GM12878 (cell line): ENCODE measurements at regions not wholly inside any gene's neighbourhood (a gene's known extent, or its start where the extent isn't known, plus 50 kb on each side); places are given as distances from the start of the nearest gene placed in this dataset.

Experiments used
- ATAC-seq: fragments of 200-7000 bp; cut with Tn5 transposase; 3 replicates; pipeline ENCODE4 v1.9.1; 2020; ENCODE audit warnings: mild to moderate bottlenecking, moderate library complexity
- BruUV-seq: library from RNA; stranded (reverse); fragments of 400-500 nt; replicated peaks from 2 replicates; lab custom pipeline; 2021; lab: Mats Ljungman, UMichigan
- CTCF ChIA-PET: fragments of 300-600 bp; sonication (Branson Sonifier 250); formaldehyde crosslinking; extraction: SDS; loops from one replicate; lab custom pipeline; 2021; ENCODE audit warnings: inconsistent platforms; lab: Yijun Ruan, JAX
- POLR2A ChIA-PET: fragments of 350-600 bp; formaldehyde crosslinking; extraction: SDS; loops from one replicate; lab custom pipeline; 2021; ENCODE audit warnings: inconsistent platforms; lab: Charles Lee
- RAD21 ChIA-PET: fragments of 300-600 bp; sonication (Branson Sonifier 250); formaldehyde crosslinking; loops from one replicate; lab custom pipeline; 2023; ENCODE audit warnings: antibody characterized with exemption; ENCODE audit not compliant: unreplicated experiment; lab: Charles Lee
- SMC1A ChIA-PET: fragments of 300-600 bp; sonication (Branson Sonifier 250); formaldehyde crosslinking; loops from one replicate; lab custom pipeline; 2023; ENCODE audit not compliant: unreplicated experiment, uncharacterized antibody; lab: Charles Lee
- DNase-seq: peaks from one replicate; pipeline ENCODE4 v3.0.0-alpha.2; 2011; ENCODE audit warnings: low read depth, low spot score
- FAIRE-seq: peaks from 3 replicates; lab custom pipeline; 2011; peaks lifted over from hg19 to GRCh38; lab: Jason Lieb, UNC
- H2AFZ ChIP-seq: 2 replicates; pipeline ENCODE4 v1.6.0; 2011; ENCODE audit warnings: low read depth, low read length, control low read depth; ENCODE audit not compliant: control insufficient read depth
- H3K27ac ChIP-seq: 2 replicates; pipeline ENCODE4 v1.5.1; 2011; ENCODE audit warnings: control low read depth; ENCODE audit not compliant: control insufficient read depth, insufficient read depth
- H3K27me3 ChIP-seq, 2 experiments: replicated peaks in 1 of 2; 2 replicates each; pipeline versions ENCODE4 v1.6.0 to v1.6.1; 2011; ENCODE audit warnings: low read length in 1 of 2; ENCODE audit not compliant: control insufficient read depth in 2 of 2, insufficient read depth in 2 of 2
- H3K36me3 ChIP-seq, 2 experiments: 2 replicates each; pipeline ENCODE4 v1.5.1; 2011; ENCODE audit warnings: low read length in 1 of 2; ENCODE audit not compliant: control insufficient read depth in 2 of 2, insufficient read depth in 2 of 2
- H3K4me1 ChIP-seq: 2 replicates; pipeline ENCODE4 v1.6.1; 2011; ENCODE audit warnings: mild to moderate bottlenecking, low read length, moderate library complexity, mixed read lengths; ENCODE audit not compliant: control insufficient read depth, insufficient read depth
- H3K4me2 ChIP-seq: 2 replicates; pipeline ENCODE4 v1.6.0; 2011; ENCODE audit warnings: control low read depth; ENCODE audit not compliant: control insufficient read depth, insufficient read depth
- H3K4me3 ChIP-seq: fragments of 200-600 bp; sonication (generic); 2 replicates; pipeline ENCODE4 v1.5.1; 2016
- H3K79me2 ChIP-seq: 2 replicates; pipeline ENCODE4 v1.6.0; 2011; ENCODE audit warnings: low read length; ENCODE audit not compliant: control insufficient read depth, insufficient read depth
- H3K9ac ChIP-seq: 2 replicates; pipeline ENCODE4 v1.8.0; 2011; ENCODE audit warnings: low read length, control low read depth, mixed read lengths; ENCODE audit not compliant: control insufficient read depth, insufficient read depth
- H3K9me3 ChIP-seq: replicated peaks from 3 replicates; pipeline ENCODE4 v1.5.1; 2011; ENCODE audit warnings: mild to moderate bottlenecking, low read length; ENCODE audit not compliant: control insufficient read depth, insufficient read depth
- H4K20me1 ChIP-seq: 2 replicates; pipeline ENCODE4 v1.6.0; 2011; ENCODE audit not compliant: control insufficient read depth, insufficient read depth
- CEBPB ChIP-seq, 2 experiments: fragments of 150-350 bp in 1 of 2; IDR thresholded peaks; 2 replicates each; pipeline ENCODE4 v1.6.1; 2012 to 2014; ENCODE audit warnings: low read depth in 2 of 2, low read length in 2 of 2, borderline replicate concordance in 1 of 2, inconsistent platforms in 1 of 2
- E2F8 ChIP-seq: fragments of 450-650 bp; IDR thresholded peaks from 2 replicates; pipeline ENCODE4 v1.6.1; 2018; ENCODE audit warnings: mild to moderate bottlenecking, low read depth, moderate library complexity; ENCODE audit not compliant: partially characterized antibody
- IRF4 ChIP-seq: IDR thresholded peaks from 2 replicates; pipeline ENCODE4 v1.6.1; 2011; ENCODE audit warnings: low read depth, low read length
- NFXL1 ChIP-seq: fragments of 450-650 bp; IDR thresholded peaks from 2 replicates; pipeline ENCODE4 v1.6.1; 2017; ENCODE audit warnings: antibody characterized with exemption, mild to moderate bottlenecking, borderline replicate concordance
- NFYB ChIP-seq: IDR thresholded peaks from 2 replicates; pipeline ENCODE4 v1.6.1; 2011; ENCODE audit warnings: low read depth, mild to moderate bottlenecking, low read length, improper control_type of control experiment, moderate library complexity; ENCODE audit not compliant: insufficient read depth
- SPI1 ChIP-seq: IDR thresholded peaks from 2 replicates; pipeline ENCODE4 v1.6.1; 2011; ENCODE audit warnings: low read depth, mild to moderate bottlenecking, low read length, moderate library complexity, borderline replicate concordance; ENCODE audit not compliant: insufficient read depth
- TBL1XR1 ChIP-seq: IDR thresholded peaks from 2 replicates; pipeline ENCODE4 v1.6.1; 2012; ENCODE audit warnings: low read depth, low read length, improper control_type of control experiment
- WGBS: methylation state at CpG from one replicate; pipeline ENCODE4 v1.1.6; 2016; ENCODE audit warnings: low lambda C conversion rate; ENCODE audit not compliant: insufficient replicate concordance, insufficient coverage; ENCODE audit errors: missing lambda C conversion rate; 5-methylcytosine and 5-hydroxymethylcytosine counted together
- in situ Hi-C: fragments of 300-500 bp; cut with MboI; formaldehyde crosslinking; loops from 9 replicates; pipeline ENCODE4 v1.14.3; 2018; ENCODE audit warnings: mixed read lengths
- intact Hi-C: fragments of 100-400 bp; cut with micrococcal nuclease; formaldehyde crosslinking; loops from one replicate; pipeline ENCODE4 v1.14.2; 2022; ENCODE audit not compliant: unreplicated experiment
- TF ChIP-seq, protein P1 (sequence below): IDR thresholded peaks from 2 replicates; pipeline ENCODE4 v1.6.1; 2011; ENCODE audit warnings: borderline replicate concordance, low read depth, mild to moderate bottlenecking, moderate library complexity, mixed read lengths, low read length; ENCODE audit not compliant: insufficient read depth; ENCODE audit errors: extremely low read length
- TF ChIP-seq, protein P2 (sequence below): fragments of 450-650 bp; IDR thresholded peaks from 2 replicates; pipeline ENCODE4 v1.6.1; 2018; ENCODE audit warnings: borderline replicate concordance, mild to moderate bottlenecking; ENCODE audit not compliant: partially characterized antibody

- Histone ChIP-seq H2AFZ (no peak overlapping the region), H3K9me3 (no peaks in the 10 kb centered on the region), H3K36me3 (no peaks in the 10 kb centered on the region), H3K4me2 (no peak overlapping the region), H3K27me3 (no peaks in the 10 kb centered on the region), H3K79me2 (no peaks in the 10 kb centered on the region), H4K20me1 (no peaks in the 10 kb centered on the region), H3K27ac (no peak overlapping the region), H3K4me1 (no peaks in the 10 kb centered on the region), H3K9ac (no peak overlapping the region), H3K4me3 (no peak overlapping the region)
- ChIA-PET POLR2A (no interaction called here), RAD21 (no interaction called here), SMC1A (interaction anchor here (1.0 kb wide), 1 partner anchor 9 kb away, joined by 3 read pairs; no protein-coding TSS in a partner anchor), CTCF (interaction anchor here (0.6 kb wide), 1 partner anchor 173 kb away, joined by 3 read pairs; no protein-coding TSS in a partner anchor)
- FAIRE-seq (no peak), ATAC-seq (no peak), DNase-seq (no peak)
- TF ChIP-seq NFXL1: no peak
- no peak for TF ChIP-seq IRF4
- no peak for TF ChIP-seq SPI1
- TF ChIP-seq, protein P1, sequence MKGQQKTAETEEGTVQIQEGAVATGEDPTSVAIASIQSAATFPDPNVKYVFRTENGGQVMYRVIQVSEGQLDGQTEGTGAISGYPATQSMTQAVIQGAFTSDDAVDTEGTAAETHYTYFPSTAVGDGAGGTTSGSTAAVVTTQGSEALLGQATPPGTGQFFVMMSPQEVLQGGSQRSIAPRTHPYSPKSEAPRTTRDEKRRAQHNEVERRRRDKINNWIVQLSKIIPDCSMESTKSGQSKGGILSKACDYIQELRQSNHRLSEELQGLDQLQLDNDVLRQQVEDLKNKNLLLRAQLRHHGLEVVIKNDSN: no peak
- TF ChIP-seq, protein P2, sequence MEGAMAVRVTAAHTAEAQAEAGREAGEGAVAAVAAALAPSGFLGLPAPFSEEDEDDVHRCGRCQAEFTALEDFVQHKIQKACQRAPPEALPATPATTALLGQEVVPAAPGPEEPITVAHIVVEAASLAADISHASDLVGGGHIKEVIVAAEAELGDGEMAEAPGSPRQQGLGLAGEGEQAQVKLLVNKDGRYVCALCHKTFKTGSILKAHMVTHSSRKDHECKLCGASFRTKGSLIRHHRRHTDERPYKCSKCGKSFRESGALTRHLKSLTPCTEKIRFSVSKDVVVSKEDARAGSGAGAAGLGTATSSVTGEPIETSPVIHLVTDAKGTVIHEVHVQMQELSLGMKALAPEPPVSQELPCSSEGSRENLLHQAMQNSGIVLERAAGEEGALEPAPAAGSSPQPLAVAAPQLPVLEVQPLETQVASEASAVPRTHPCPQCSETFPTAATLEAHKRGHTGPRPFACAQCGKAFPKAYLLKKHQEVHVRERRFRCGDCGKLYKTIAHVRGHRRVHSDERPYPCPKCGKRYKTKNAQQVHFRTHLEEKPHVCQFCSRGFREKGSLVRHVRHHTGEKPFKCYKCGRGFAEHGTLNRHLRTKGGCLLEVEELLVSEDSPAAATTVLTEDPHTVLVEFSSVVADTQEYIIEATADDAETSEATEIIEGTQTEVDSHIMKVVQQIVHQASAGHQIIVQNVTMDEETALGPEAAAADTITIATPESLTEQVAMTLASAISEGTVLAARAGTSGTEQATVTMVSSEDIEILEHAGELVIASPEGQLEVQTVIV: no peak
- no peak for TF ChIP-seq CEBPB (IDR thresholded peaks at IDR 0.05; ENCODE audit: borderline replicate concordance in 1 of 2, low read depth in 2 of 2, low read length in 2 of 2)
- no peak for TF ChIP-seq E2F8
- no peak for TF ChIP-seq TBL1XR1
- no peak for TF ChIP-seq NFYB
- 45% methylated on average over 4 of the region's 4 CpGs for WGBS
- in situ Hi-C loops (no loop called here), intact Hi-C loops (no loop called here)
- BruUV-seq: no TSS peak
Measured at GRCh38 chr3:96000966-96001365, 813.4 kb upstream of the EPHA6 start.
